ENCODE measurements at regions not wholly inside any gene's neighbourhood (a gene's known extent, or its start where the extent isn't known, plus 50 kb on each side); places are given as distances from the start of the nearest gene placed in this dataset.

DNA sequence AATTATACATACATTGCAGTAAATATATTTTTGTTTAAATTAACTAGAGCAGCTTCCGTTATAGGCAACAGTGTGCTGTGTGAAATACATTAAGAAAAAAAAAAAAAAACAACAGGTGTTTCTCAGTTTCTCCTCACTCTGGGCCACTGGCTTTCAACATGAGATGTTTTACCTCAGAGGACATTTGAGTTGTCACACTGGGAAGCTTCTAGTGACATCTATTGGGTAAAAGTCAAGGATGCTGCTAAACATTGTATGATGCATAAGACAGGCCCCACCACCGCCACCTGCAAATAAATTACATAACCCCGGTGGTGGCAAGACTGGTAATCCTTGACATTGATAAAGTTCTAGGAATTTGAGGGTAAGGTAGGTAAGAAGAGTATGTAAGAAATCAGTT lies 1512.2 kb downstream of the C4orf33 start:
- H3K27me3 ChIP-seq (ENCODE audit: control insufficient read depth, insufficient read depth, low read length), result no peaks in the 10 kb centered on the region
- no peak overlapping the region for H3K4me3 ChIP-seq (ENCODE audit: low read length in 3 of 3)
- H3K9me3 ChIP-seq (ENCODE audit: control insufficient read depth in 2 of 3, insufficient read depth in 1 of 3, low read length in 3 of 3), result no peaks in the 10 kb centered on the region
- no peak for FAIRE-seq
- H3K4me1 ChIP-seq (ENCODE audit: control insufficient read depth in 2 of 3, insufficient read depth in 2 of 3, low read depth in 1 of 3, low read length in 3 of 3), result no peaks in the 10 kb centered on the region
- H3K27ac ChIP-seq (ENCODE audit: low read depth in 2 of 2, low read length in 2 of 2), result no peak overlapping the region
- H3K36me3 ChIP-seq (ENCODE audit: control insufficient read depth in 2 of 3, insufficient read depth in 3 of 3, low read length in 3 of 3), result no peaks in the 10 kb centered on the region
- TF ChIP-seq, protein P1, sequence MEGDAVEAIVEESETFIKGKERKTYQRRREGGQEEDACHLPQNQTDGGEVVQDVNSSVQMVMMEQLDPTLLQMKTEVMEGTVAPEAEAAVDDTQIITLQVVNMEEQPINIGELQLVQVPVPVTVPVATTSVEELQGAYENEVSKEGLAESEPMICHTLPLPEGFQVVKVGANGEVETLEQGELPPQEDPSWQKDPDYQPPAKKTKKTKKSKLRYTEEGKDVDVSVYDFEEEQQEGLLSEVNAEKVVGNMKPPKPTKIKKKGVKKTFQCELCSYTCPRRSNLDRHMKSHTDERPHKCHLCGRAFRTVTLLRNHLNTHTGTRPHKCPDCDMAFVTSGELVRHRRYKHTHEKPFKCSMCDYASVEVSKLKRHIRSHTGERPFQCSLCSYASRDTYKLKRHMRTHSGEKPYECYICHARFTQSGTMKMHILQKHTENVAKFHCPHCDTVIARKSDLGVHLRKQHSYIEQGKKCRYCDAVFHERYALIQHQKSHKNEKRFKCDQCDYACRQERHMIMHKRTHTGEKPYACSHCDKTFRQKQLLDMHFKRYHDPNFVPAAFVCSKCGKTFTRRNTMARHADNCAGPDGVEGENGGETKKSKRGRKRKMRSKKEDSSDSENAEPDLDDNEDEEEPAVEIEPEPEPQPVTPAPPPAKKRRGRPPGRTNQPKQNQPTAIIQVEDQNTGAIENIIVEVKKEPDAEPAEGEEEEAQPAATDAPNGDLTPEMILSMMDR (IDR thresholded peaks at IDR 0.05; ENCODE audit: borderline replicate concordance, extremely low read depth, insufficient read depth), result no peak
- intact Hi-C loops (cut with DNase I), result no loop called here
- DNase-seq, result no peak
- H3K9ac ChIP-seq (ENCODE audit: low read length in 3 of 3), result no peak overlapping the region

DNA sequence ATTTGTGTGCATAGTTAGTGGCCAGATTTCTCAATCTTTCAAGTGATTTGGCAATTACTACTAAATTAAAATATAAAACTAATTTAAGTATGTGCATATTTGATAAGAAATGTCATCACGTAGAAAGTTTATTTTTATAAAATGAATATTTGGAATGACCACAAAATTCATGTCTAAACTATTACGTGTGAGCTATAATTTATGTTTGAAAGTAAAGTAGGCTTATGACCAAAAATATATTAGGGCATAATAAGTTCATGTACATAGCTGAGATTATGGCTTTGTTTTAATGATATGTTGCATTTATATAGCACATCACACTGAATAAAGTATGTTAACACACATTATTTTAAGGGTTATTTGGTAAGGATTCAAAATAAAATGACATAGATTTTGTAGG lies 1532.6 kb downstream of the C4orf33 start:
- intact Hi-C loops (cut with DNase I), result no loop called here

DNA sequence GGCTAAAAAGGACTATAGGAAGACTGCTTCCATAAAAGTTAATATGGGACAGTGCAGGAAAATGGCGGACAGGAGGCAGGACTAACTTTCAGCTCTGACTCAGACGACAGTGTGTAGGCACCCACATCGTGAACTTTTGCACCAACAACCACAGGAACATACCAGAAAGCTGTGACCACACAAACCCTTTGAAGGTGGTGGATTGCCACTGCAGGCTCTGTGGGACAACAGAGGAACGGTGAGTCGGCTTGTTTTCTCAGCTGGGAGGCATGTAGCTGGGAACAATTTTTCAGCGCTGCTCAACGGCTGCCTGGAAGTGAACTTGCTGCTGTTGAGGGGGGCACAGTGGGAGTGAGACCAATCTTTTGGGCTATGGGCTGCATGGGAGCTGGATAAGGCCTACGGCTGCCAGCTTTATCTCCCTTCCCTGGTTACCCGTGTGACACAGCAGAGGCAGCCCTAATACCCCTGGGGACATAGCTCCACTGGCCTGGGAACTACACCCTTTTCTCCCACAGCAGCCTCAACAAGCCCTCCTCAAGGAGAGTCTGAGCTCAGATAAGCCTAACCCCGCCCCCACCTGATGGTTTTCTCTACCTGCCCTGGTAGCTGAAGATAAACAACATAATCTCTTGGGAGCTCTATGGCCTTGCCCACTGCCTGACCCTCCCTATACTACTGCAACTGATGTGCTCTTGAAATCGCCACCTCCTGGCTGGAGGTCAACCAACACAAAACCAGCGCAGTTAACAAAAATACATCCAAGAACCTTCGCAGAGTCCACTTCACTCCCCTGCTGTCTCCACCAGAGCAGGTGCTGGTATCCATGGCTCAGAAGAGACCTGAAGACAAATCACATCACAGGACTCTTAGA lies 1537.0 kb downstream of the C4orf33 start:
- intact Hi-C loops (cut with DNase I), result no loop called here
- H3K27ac ChIP-seq (ENCODE audit: low read depth in 2 of 2, low read length in 2 of 2), result no peak overlapping the region
- no peaks in the 10 kb centered on the region for H3K9me3 ChIP-seq (ENCODE audit: control insufficient read depth in 2 of 3, insufficient read depth in 1 of 3, low read length in 3 of 3)
- FAIRE-seq (no peak), DNase-seq (no peak)
- no peaks in the 10 kb centered on the region for H3K36me3 ChIP-seq (ENCODE audit: control insufficient read depth in 2 of 3, insufficient read depth in 3 of 3, low read length in 3 of 3)
- TF ChIP-seq, protein P1 (IDR thresholded peaks at IDR 0.05; ENCODE audit: borderline replicate concordance, extremely low read depth, insufficient read depth), result no peak
- no peaks in the 10 kb centered on the region for H3K4me1 ChIP-seq (ENCODE audit: control insufficient read depth in 2 of 3, insufficient read depth in 2 of 3, low read depth in 1 of 3, low read length in 3 of 3)
- no peak overlapping the region for H3K9ac ChIP-seq (ENCODE audit: low read length in 3 of 3)
- H3K27me3 ChIP-seq (ENCODE audit: control insufficient read depth, insufficient read depth, low read length), result no peaks in the 10 kb centered on the region
- no peak overlapping the region for H3K4me3 ChIP-seq (ENCODE audit: low read length in 3 of 3)

More for the DNA sequence above, 1532.6 kb downstream of the C4orf33 start:
- FAIRE-seq, result no peak
- Histone ChIP-seq H3K4me3 (ENCODE audit: low read length in 3 of 3) (no peak overlapping the region), H3K27ac (ENCODE audit: low read depth in 2 of 2, low read length in 2 of 2) (no peak overlapping the region), H3K4me1 (ENCODE audit: control insufficient read depth in 2 of 3, insufficient read depth in 2 of 3, low read depth in 1 of 3, low read length in 3 of 3) (no peaks in the 10 kb centered on the region), H3K9me3 (ENCODE audit: control insufficient read depth in 2 of 3, insufficient read depth in 1 of 3, low read length in 3 of 3) (peaks cover 0 to 3% (median 0%) of the 10 kb centered on the region in 3 donors), H3K36me3 (ENCODE audit: control insufficient read depth in 2 of 3, insufficient read depth in 3 of 3, low read length in 3 of 3) (no peaks in the 10 kb centered on the region), H3K27me3 (ENCODE audit: control insufficient read depth, insufficient read depth, low read length) (no peaks in the 10 kb centered on the region), H3K9ac (ENCODE audit: low read length in 3 of 3) (no peak overlapping the region)
- TF ChIP-seq, protein P1 (IDR thresholded peaks at IDR 0.05; ENCODE audit: borderline replicate concordance, extremely low read depth, insufficient read depth), result no peak
- no peak for DNase-seq

All from kidney (tissue), 13 donors.